ENCODE measurements at regions not wholly inside any gene's neighbourhood (a gene's known extent, or its start where the extent isn't known, plus 50 kb on each side); places are given as distances from the start of the nearest gene placed in this dataset.
"Not testable (repeated sequence)": the region's sequence is repeated elsewhere in the genome, so short reads cannot be mapped to it uniquely, and the experiment has no call there.

DNA sequence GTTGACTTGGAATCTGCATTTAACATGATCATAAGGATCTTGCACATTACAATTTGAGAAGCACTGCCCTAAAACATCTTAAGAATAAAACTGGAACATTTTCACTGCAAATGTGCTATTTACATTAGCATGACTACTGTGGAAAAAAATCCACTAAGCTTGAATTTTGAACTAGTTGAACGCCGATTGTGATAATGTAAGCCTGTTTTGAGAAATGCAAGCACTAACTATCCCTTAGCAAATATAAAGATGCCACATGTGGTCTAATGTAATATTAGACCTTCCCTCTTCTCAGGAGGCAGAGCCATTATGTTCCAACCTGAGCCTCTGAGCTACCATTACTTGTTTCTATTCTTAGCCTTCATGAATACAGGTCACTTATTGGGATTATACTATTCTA is 278.0 kb downstream of the SPATA31A6 start:
- H3K4me3 ChIP-seq; H3K27me3 ChIP-seq (replicated peaks; ENCODE audit: insufficient read depth); intact Hi-C loops (cut with DNase I); H3K4me1 ChIP-seq (replicated peaks); H3K9me3 ChIP-seq; H3K27ac ChIP-seq; H3K36me3 ChIP-seq; DNase-seq (ENCODE audit: low spot score): not testable (repeated sequence)
- 62% methylated on average over 2 of the region's 2 CpGs for WGBS

DNA sequence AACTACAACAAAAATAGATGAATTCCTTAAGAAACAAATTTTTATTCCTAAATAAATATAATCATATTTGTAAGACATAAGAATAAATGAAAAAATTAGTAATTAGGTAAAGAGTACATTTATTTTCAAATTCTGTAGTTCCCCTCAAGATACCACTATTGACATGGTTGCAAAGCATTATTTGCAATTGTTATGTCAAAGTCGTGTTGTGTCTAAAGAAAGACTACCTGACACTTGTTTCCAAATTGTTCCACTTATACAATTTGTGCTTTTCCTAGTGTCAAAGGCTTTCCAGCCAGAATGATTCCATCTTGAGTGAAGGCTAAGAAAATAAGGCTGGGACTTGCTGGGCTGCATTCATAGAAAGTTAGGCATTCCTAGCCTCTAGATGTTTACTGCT is 278.4 kb downstream of the SPATA31A6 start:
- H3K27me3 ChIP-seq (replicated peaks; ENCODE audit: insufficient read depth); H3K27ac ChIP-seq; H3K4me3 ChIP-seq; H3K4me1 ChIP-seq (replicated peaks); DNase-seq (ENCODE audit: low spot score); H3K36me3 ChIP-seq; intact Hi-C loops (cut with DNase I); H3K9me3 ChIP-seq: not testable (repeated sequence)
- 70% methylated on average over 1 of the region's 1 CpG for WGBS

DNA sequence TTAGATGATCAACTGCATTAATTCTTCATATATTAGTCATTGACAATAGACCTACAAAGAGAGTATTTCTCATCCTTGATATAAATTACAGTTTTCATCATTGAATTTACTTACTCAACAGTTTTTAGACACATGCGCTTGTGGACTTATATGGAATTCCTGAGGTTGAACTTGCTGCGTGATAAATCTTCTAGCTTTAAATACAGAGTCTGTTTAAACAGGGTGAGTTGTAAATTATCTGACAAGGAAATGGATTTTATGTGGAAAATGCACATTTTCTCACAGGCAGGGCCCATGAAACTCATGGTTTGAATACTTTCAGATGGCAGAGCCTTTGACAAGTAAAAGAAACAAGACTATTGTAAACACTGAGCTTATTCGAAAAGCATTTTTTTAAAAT is 280.5 kb downstream of the SPATA31A6 start:
- H3K9me3 ChIP-seq; intact Hi-C loops (cut with DNase I); H3K27me3 ChIP-seq (replicated peaks; ENCODE audit: insufficient read depth); H3K4me1 ChIP-seq (replicated peaks); H3K27ac ChIP-seq; H3K36me3 ChIP-seq; DNase-seq (ENCODE audit: low spot score); H3K4me3 ChIP-seq: not testable (repeated sequence)
- whole genome bisulfite sequencing = 26% methylated on average over 3 of the region's 3 CpGs

DNA sequence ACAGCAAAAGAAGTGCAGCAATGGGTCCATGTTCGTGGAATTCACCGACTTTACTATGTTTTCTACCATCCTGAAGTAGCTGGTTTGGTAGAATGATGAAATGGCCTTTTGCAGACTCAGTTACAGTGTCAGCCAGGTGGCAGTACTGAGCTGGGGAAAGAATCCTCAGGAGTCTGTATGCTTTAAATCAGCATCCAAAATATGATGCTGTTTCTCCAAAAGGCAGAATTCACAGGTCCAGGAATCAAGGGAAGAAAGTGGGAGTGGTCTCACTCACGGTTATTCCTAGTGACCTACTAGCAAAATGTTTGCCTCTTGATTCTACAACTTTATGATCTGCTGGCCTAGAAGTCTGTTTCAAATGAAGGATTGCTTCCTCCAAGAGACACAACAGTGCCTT is 287.1 kb downstream of the SPATA31A6 start:
- H3K36me3 ChIP-seq; H3K27me3 ChIP-seq (replicated peaks; ENCODE audit: insufficient read depth); H3K9me3 ChIP-seq; DNase-seq (ENCODE audit: low spot score); H3K4me3 ChIP-seq; H3K4me1 ChIP-seq (replicated peaks); H3K27ac ChIP-seq; intact Hi-C loops (cut with DNase I): not testable (repeated sequence)
- TF ChIP-seq, protein P1, sequence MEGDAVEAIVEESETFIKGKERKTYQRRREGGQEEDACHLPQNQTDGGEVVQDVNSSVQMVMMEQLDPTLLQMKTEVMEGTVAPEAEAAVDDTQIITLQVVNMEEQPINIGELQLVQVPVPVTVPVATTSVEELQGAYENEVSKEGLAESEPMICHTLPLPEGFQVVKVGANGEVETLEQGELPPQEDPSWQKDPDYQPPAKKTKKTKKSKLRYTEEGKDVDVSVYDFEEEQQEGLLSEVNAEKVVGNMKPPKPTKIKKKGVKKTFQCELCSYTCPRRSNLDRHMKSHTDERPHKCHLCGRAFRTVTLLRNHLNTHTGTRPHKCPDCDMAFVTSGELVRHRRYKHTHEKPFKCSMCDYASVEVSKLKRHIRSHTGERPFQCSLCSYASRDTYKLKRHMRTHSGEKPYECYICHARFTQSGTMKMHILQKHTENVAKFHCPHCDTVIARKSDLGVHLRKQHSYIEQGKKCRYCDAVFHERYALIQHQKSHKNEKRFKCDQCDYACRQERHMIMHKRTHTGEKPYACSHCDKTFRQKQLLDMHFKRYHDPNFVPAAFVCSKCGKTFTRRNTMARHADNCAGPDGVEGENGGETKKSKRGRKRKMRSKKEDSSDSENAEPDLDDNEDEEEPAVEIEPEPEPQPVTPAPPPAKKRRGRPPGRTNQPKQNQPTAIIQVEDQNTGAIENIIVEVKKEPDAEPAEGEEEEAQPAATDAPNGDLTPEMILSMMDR (IDR thresholded peaks at IDR 0.05) = peak in 1 of 4 experiments; percentile 26
- WGBS = 38% methylated on average over 3 of the region's 3 CpGs

DNA sequence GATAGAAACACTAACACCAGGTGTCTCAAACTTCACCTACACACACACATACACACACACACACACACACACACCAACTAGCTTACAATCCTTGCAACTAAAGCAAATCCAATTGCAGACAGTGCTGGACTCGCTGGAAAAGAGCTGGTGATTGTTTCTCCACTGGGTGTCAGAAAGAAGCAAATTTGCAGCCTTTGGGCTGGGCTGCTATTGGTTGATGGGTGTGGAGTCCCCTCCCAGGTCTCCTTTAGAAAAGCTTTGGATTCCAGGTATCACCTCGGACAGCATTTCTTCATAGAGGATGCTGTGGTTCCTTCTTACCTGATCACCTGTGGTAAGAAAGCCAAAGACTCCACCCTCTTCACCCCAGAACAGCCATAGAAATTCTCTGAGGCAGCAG is 307.5 kb downstream of the SPATA31A6 start:
- 88% methylated on average over 1 of the region's 2 CpGs for WGBS
- H3K36me3 ChIP-seq; H3K4me3 ChIP-seq; H3K9me3 ChIP-seq; H3K27me3 ChIP-seq (replicated peaks; ENCODE audit: insufficient read depth); DNase-seq (ENCODE audit: low spot score); intact Hi-C loops (cut with DNase I); H3K27ac ChIP-seq; H3K4me1 ChIP-seq (replicated peaks): not testable (repeated sequence)

DNA sequence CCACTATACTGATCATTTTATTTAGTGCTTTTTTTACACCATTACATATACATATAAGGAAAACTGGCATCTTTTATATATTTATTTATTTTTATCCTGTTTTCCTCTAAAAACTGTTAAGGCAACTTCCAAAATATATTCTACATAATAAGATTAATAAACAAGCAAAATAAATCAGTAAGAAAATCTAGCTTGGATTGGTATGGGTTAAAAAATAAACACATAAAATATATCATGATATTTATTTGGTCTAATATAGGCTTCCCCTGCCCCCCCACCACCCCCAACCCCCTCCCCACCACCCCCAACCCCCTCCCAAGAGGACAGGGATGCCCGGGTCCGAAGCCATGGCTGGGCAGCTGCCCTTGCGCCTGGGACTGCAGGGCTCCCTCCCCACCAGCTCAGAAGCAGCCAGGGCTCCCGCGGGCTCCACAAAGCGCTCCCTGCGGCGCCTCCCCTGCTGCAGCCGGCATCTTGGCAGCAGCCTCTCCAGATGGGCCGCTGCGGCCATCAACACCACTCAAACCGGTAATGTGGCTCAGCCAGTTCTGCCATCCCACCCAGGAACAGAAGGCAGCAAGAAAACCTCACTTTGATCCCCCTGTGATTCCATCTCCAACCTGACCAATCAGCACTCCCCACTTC is 319.3 kb downstream of the SPATA31A6 start:
- H3K9me3 ChIP-seq; H3K36me3 ChIP-seq; DNase-seq (ENCODE audit: low spot score); H3K27me3 ChIP-seq (replicated peaks; ENCODE audit: insufficient read depth); H3K4me1 ChIP-seq (replicated peaks); H3K4me3 ChIP-seq; H3K27ac ChIP-seq; intact Hi-C loops (cut with DNase I): not testable (repeated sequence)
- WGBS = 82% methylated on average over 12 of the region's 12 CpGs

DNA sequence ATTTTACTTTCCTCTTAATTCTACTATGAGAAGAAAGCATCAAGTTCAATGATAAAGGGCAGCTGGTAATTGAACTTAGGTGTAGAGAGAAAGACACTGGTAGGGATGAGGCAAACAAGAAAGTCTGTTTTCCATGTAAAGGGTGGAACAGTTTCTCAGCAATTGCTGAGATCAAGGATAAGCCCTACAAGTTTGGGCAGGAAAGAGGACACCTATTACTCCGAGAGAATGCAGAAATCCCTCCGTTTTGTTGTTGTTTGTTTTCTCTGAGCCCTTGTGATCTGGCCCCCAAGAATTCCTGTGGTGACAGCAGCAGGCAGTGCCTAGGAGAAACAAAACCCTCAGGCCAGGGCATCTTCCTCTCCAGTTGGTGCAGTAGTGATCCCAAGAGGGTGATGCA is 324.7 kb downstream of the SPATA31A6 start:
- H3K27ac ChIP-seq; H3K9me3 ChIP-seq; H3K4me1 ChIP-seq (replicated peaks); H3K27me3 ChIP-seq (replicated peaks; ENCODE audit: insufficient read depth); H3K36me3 ChIP-seq; H3K4me3 ChIP-seq; DNase-seq (ENCODE audit: low spot score); intact Hi-C loops (cut with DNase I): not testable (repeated sequence)
- WGBS = 25% methylated on average over 2 of the region's 2 CpGs

DNA sequence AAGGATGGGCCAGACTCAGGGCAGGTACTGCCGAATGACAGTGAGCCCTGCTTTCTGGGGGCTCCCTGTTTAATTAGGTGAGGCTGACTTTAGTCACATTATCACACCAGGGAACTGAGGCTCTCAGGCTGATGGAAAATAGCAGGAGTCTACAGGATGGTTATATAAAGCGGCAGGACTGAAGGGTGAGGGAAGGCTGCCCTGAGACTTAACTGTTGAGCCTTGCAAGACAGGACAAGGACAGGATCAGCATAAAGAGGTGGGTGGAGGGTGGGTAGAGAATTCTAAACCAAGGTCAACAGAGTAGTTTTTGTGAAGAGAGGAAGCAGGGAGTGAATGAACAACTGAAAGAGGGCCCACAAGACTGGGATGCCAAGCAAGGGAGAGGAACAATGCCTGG is 330.1 kb downstream of the SPATA31A6 start:
- H3K27ac ChIP-seq; H3K27me3 ChIP-seq (replicated peaks; ENCODE audit: insufficient read depth); H3K4me3 ChIP-seq; DNase-seq (ENCODE audit: low spot score); H3K4me1 ChIP-seq (replicated peaks); H3K9me3 ChIP-seq; intact Hi-C loops (cut with DNase I); H3K36me3 ChIP-seq: not testable (repeated sequence)
- WGBS = no CpG with 5 or more reads among the region's 2 CpGs

DNA sequence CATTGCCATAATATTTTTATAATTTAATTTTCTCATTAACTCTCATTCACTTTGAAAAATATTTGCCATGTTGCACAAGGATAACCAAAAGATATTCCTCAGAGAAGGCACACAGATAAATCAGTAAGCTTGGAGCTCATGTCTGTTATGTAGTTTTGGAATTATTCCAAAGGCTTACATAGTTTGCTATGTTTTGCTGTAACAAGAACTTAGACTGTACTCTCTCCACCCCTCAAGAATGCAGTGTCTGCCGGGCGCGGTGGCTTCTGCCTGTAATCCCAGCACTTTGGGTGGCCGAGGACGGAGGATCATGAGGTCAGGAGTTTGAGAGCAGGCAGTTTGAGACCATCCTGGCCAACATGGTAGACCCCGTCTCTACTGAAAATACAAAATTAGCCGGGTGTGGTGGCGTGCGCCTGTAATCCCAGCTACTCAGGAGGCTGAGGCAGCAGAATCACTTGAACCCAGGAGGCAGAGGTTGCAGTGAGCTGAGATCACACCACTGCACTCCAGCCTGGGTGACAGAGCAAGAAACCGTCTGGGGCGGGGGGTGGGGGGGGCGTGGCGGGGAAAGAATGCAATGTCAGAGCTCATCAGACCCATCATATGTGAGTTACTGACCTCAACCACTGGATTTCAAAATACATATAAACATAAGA is 351.0 kb downstream of the SPATA31A6 start:
- H3K4me3 ChIP-seq; H3K4me1 ChIP-seq (replicated peaks); H3K9me3 ChIP-seq; H3K27ac ChIP-seq; intact Hi-C loops (cut with DNase I); H3K27me3 ChIP-seq (replicated peaks; ENCODE audit: insufficient read depth); DNase-seq (ENCODE audit: low spot score); H3K36me3 ChIP-seq: not testable (repeated sequence)
- WGBS = 82% methylated on average over 13 of the region's 13 CpGs

DNA sequence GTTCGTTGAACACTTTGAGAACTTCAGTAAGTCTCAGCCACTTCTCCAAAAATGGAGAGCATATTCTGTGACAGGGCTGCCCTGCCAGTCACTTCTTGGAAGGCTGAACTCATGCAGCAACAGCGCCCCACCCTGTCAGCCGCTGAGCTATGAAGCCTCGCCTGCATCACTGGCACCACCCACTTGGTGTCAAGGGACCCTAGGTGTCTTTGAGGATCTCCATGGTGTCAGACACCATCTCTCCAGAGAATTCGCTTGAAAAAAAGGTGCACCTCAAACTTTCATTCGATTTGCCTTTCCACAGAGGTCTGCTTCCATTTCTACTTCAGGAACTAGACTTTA is 351.5 kb downstream of the SPATA31A6 start:
- H3K4me1 ChIP-seq (replicated peaks); H3K36me3 ChIP-seq; H3K4me3 ChIP-seq; H3K27me3 ChIP-seq (replicated peaks; ENCODE audit: insufficient read depth); H3K27ac ChIP-seq; H3K9me3 ChIP-seq; intact Hi-C loops (cut with DNase I): not testable (repeated sequence)
- 47% methylated on average over 6 of the region's 6 CpGs for whole genome bisulfite sequencing
- peak; percentile 4 for DNase-seq (ENCODE audit: low spot score)
